K562 (cell line): ENCODE measurements at regions not wholly inside any gene's neighbourhood (a gene's known extent, or its start where the extent isn't known, plus 50 kb on each side); places are given as distances from the start of the nearest gene placed in this dataset.

Source experiments
- ATAC-seq: fragments of 200-7000 bp; cut with Tn5 transposase; 3 replicates; pipeline ENCODE4 v1.9.1; 2020; ENCODE audit warnings: moderate library complexity
- BruUV-seq: library from RNA; stranded (reverse); fragments of 400-500 nt; replicated peaks from 2 replicates; lab custom pipeline; 2021; lab: Mats Ljungman, UMichigan
- CTCF ChIA-PET: fragments of 300-600 bp; formaldehyde crosslinking; extraction: SDS; loops from one replicate; lab custom pipeline; 2021; ENCODE audit warnings: low intra/inter-chr PET ratio; lab: Yijun Ruan, JAX
- POLR2A ChIA-PET: fragments of 300-600, 350-650 bp; sonication (Branson Sonifier 250); formaldehyde crosslinking; extraction: SDS; loops from one replicate; lab custom pipeline; 2021; ENCODE audit warnings: antibody characterized with exemption, inconsistent platforms; lab: Yijun Ruan, JAX
- DNase-seq, 4 experiments: peaks; one replicate each; pipeline versions ENCODE4 v3.0.0 to v3.0.0-alpha.2; 2011 to 2018; ENCODE audit warnings: low spot score in 3 of 4, mixed read lengths in 3 of 4; ENCODE audit errors: extremely low read depth in 1 of 4
- FAIRE-seq: peaks from 2 replicates; lab custom pipeline; 2011; peaks lifted over from hg19 to GRCh38; lab: Jason Lieb, UNC
- H2AFZ ChIP-seq: 2 replicates; pipeline ENCODE4 v1.6.0; 2011; ENCODE audit warnings: low read depth, low read length, control low read depth, inconsistent platforms
- H3K27ac ChIP-seq: fragments of 200-600 bp; 3 replicates; pipeline ENCODE4 v1.8.0; 2011; ENCODE audit warnings: low read depth, mild to moderate bottlenecking, control low read depth, inconsistent platforms, low read length, moderate library complexity, mixed read lengths; ENCODE audit errors: extremely low read depth
- H3K27me3 ChIP-seq, 2 experiments: fragments of 300-600 bp in 1 of 2; 2 replicates in 1 of 2; 3 replicates in 1 of 2; pipeline versions ENCODE4 v1.6.0 to v1.8.0; 2011; ENCODE audit warnings: inconsistent platforms in 2 of 2, low read length in 2 of 2, mild to moderate bottlenecking in 1 of 2, mixed read lengths in 1 of 2, moderate library complexity in 1 of 2; ENCODE audit not compliant: control insufficient read depth in 2 of 2, insufficient read depth in 2 of 2
- H3K36me3 ChIP-seq: fragments of 300-600 bp; 3 replicates; pipeline ENCODE4 v1.8.0; 2011; ENCODE audit warnings: mild to moderate bottlenecking, low read length, inconsistent platforms; ENCODE audit not compliant: control insufficient read depth, insufficient read depth
- H3K4me1 ChIP-seq, 2 experiments: fragments of 200-600 bp in 1 of 2; replicated peaks in 1 of 2; 2 replicates in 1 of 2; 3 replicates in 1 of 2; pipeline versions ENCODE4 v1.5.1 to v1.8.0; 2011; ENCODE audit warnings: inconsistent platforms in 2 of 2, low read length in 2 of 2, mild to moderate bottlenecking in 1 of 2, mixed read lengths in 1 of 2, moderate library complexity in 1 of 2; ENCODE audit not compliant: control insufficient read depth in 2 of 2, insufficient read depth in 2 of 2
- H3K4me2 ChIP-seq: 2 replicates; pipeline ENCODE4 v1.6.1; 2011; ENCODE audit warnings: low read length, control low read depth, inconsistent platforms, mixed read lengths; ENCODE audit not compliant: insufficient read depth
- H3K4me3 ChIP-seq: fragments of 200-600 bp; sonication (generic), shearing (Covaris generic); 2 replicates; pipeline ENCODE4 v1.5.1; 2016; ENCODE audit warnings: control low read depth, inconsistent platforms
- H3K79me2 ChIP-seq: fragments of 200-600 bp; 3 replicates; pipeline ENCODE4 v1.8.0; 2011; ENCODE audit warnings: low read length, inconsistent platforms; ENCODE audit not compliant: control insufficient read depth, insufficient read depth
- H3K9ac ChIP-seq, 2 experiments: 2 replicates each; pipeline versions ENCODE4 v1.6.0 to v1.6.1; 2011; ENCODE audit warnings: low read depth in 2 of 2, low read length in 2 of 2, control low read depth in 1 of 2, inconsistent platforms in 1 of 2, mild to moderate bottlenecking in 1 of 2, mixed read lengths in 1 of 2; ENCODE audit not compliant: insufficient read depth in 1 of 2
- H3K9me1 ChIP-seq: one replicate; pipeline ENCODE4 v1.6.0; 2011; ENCODE audit warnings: inconsistent platforms, mild to moderate bottlenecking, low read length, moderate library complexity; ENCODE audit not compliant: control insufficient read depth, insufficient read depth
- H3K9me3 ChIP-seq: replicated peaks from 2 replicates; pipeline ENCODE4 v1.5.1; 2011; ENCODE audit warnings: low read depth, low read length, inconsistent platforms; ENCODE audit not compliant: control insufficient read depth, insufficient read depth
- H4K20me1 ChIP-seq: replicated peaks from 2 replicates; pipeline ENCODE4 v1.6.1; 2011; ENCODE audit warnings: low read length, inconsistent platforms, mixed read lengths; ENCODE audit not compliant: control insufficient read depth, insufficient read depth
- BDP1 ChIP-seq: IDR thresholded peaks from 3 replicates; pipeline ENCODE4 v1.6.1; 2011; ENCODE audit not compliant: insufficient read length, insufficient read depth
- BRF2 ChIP-seq: IDR thresholded peaks from 3 replicates; pipeline ENCODE4 v1.6.1; 2011; ENCODE audit warnings: borderline replicate concordance, mild to moderate bottlenecking; ENCODE audit not compliant: insufficient read length, insufficient read depth
- FUS ChIP-seq: fragments of 200-400 bp; formaldehyde crosslinking; optimal IDR thresholded peaks from 2 replicates; pipeline ENCODE3; 2017; ENCODE audit warnings: low read depth, low read length
- GABPA ChIP-seq: fragments of 200-800 bp; sonication (Bioruptor generic); conservative IDR thresholded peaks from 2 replicates; pipeline ENCODE4 v1.6.1; 2016; ENCODE audit warnings: low read depth, missing genetic modification characterization, missing compliant biosample characterization
- KAT8 ChIP-seq: fragments of 450-650 bp; IDR thresholded peaks from 2 replicates; pipeline ENCODE4 v1.6.1; 2016; ENCODE audit warnings: low read depth, mild to moderate bottlenecking
- NR1H2 ChIP-seq: sonication (generic); formaldehyde crosslinking; IDR thresholded peaks from 2 replicates; pipeline ENCODE4 v1.4.0; 2020; ENCODE audit warnings: mild to moderate bottlenecking, missing genetic modification reagents
- SFPQ ChIP-seq: fragments of 200-400 bp; formaldehyde crosslinking; IDR thresholded peaks from 2 replicates; pipeline ENCODE4 v1.6.1; 2017; ENCODE audit warnings: mild to moderate bottlenecking, low read depth, low read length, moderate library complexity
- TRIM25 ChIP-seq: fragments of 450-650 bp; IDR thresholded peaks from 2 replicates; pipeline ENCODE4 v1.7.0; 2016; ENCODE audit warnings: borderline replicate concordance
- ZFPM2 ChIP-seq: fragments of 250-450 bp; sonication (Bioruptor Pico); IDR thresholded peaks from 2 replicates; pipeline ENCODE4 v1.5.1; 2022; ENCODE audit warnings: mild to moderate bottlenecking
- ZNF217 ChIP-seq: sonication (generic); formaldehyde crosslinking; IDR thresholded peaks from 2 replicates; pipeline ENCODE4 v1.8.0; 2022; ENCODE audit warnings: mild to moderate bottlenecking, missing genetic modification reagents
- ZNF41 ChIP-seq: fragments of 250-450 bp; sonication (Bioruptor Pico); conservative IDR thresholded peaks from 2 replicates; pipeline ENCODE4 v1.4.0; 2020; ENCODE audit warnings: mild to moderate bottlenecking
- ZNF511 ChIP-seq: sonication (generic); formaldehyde crosslinking; IDR thresholded peaks from 2 replicates; pipeline ENCODE4 v1.8.0; 2022; ENCODE audit warnings: mild to moderate bottlenecking, missing genetic modification reagents
- WGBS: fragments of 100-300 bp; shearing (Covaris generic); methylation state at CpG from one replicate; pipeline ENCODE4 v1.1.6; 2016; ENCODE audit warnings: low coverage, mixed read lengths; ENCODE audit not compliant: insufficient coverage; ENCODE audit errors: missing lambda C conversion rate; 5-methylcytosine and 5-hydroxymethylcytosine counted together
- in situ Hi-C: fragments of 300-500 bp; cut with MboI; formaldehyde crosslinking; loops from 4 replicates; pipeline ENCODE4 v1.15.0; 2018; ENCODE audit warnings: inconsistent platforms, mixed read lengths
- intact Hi-C: fragments of 100-400 bp; cut with micrococcal nuclease; formaldehyde crosslinking; loops from 2 replicates; pipeline ENCODE4 v1.14.2; 2022

- no TSS peak for BruUV-seq
- in situ Hi-C loops, result no loop called here
- TF ChIP-seq BDP1 (no peak), ZFPM2 (no peak), TRIM25 (no peak), ZNF511 (CRISPR knock-in tag) (no peak), GABPA (tag) (no peak), BRF2 (no peak), SFPQ (no peak), NR1H2 (CRISPR knock-in tag) (no peak), KAT8 (no peak), ZNF41 (CRISPR knock-in tag) (no peak), ZNF217 (no peak), FUS (no peak)
These were observed 89.4 kb downstream of the DHRS2 start for GRCh38 chr14:23725528-23725927.

More at GRCh38 chr14:23725528-23725927, 89.4 kb downstream of the DHRS2 start:
- Histone ChIP-seq H3K79me2 (no peaks in the 10 kb centered on the region), H3K4me3 (no peak overlapping the region), H3K27me3 (no peaks in the 10 kb centered on the region), H3K27ac (no peak overlapping the region), H4K20me1 (no peaks in the 10 kb centered on the region), H3K9me3 (no peaks in the 10 kb centered on the region), H3K9me1 (no peaks in the 10 kb centered on the region), H3K4me2 (no peak overlapping the region), H3K4me1 (no peaks in the 10 kb centered on the region; a peak in 1 of 5 replicates), H3K9ac (no peak overlapping the region), H2AFZ (no peak overlapping the region), H3K36me3 (no peaks in the 10 kb centered on the region)
- DNase-seq, result no peak
- intact Hi-C loops, result loop anchor here (5.0 kb wide), 1 partner anchor 93 kb away; no protein-coding TSS in a partner anchor
- CTCF ChIA-PET, result no interaction called here
- ATAC-seq, result no peak
- POLR2A ChIA-PET, result no interaction called here
- no peak for FAIRE-seq
- WGBS, result 0% methylated on average over 2 of the region's 3 CpGs
